Common myeloid progenitor, CD34-positive (primary cell): ENCODE measurements at regions not wholly inside any gene's neighbourhood (a gene's known extent, or its start where the extent isn't known, plus 50 kb on each side); places are given as distances from the start of the nearest gene placed in this dataset.

Source experiments
- CTCF ChIA-PET: fragments of 350-600 bp; sonication (Branson Sonifier 250); formaldehyde crosslinking; loops from one replicate; lab custom pipeline; 2021; ENCODE audit warnings: antibody characterized with exemption; lab: Charles Lee
- POLR2A ChIA-PET: fragments of 350-600 bp; sonication (Branson Sonifier 250); formaldehyde crosslinking; loops from one replicate; lab custom pipeline; 2021; ENCODE audit warnings: antibody characterized with exemption; lab: Charles Lee
- DNase-seq, 3 donors: peaks; one replicate each; pipeline versions ENCODE4 v3.0.0 to v3.0.0-alpha.2; 2013
- H3K27ac ChIP-seq, 2 experiments: 1 replicate in 1 of 2; 2 replicates in 1 of 2; pipeline ENCODE4 v1.7.0; 2013; ENCODE audit warnings: inconsistent platforms in 2 of 2, low read length in 2 of 2, mild to moderate bottlenecking in 2 of 2, low read depth in 1 of 2, moderate library complexity in 1 of 2; ENCODE audit not compliant: severe bottlenecking in 2 of 2, insufficient read depth in 1 of 2, poor library complexity in 1 of 2
- H3K27me3 ChIP-seq, 5 experiments: replicated peaks in 2 of 5; 1 replicate in 3 of 5; 2 replicates in 2 of 5; pipeline versions ENCODE4 v1.6.1 to v1.7.0; 2013; ENCODE audit warnings: low read length in 4 of 5, mild to moderate bottlenecking in 2 of 5, moderate library complexity in 2 of 5, inconsistent platforms in 1 of 5; ENCODE audit not compliant: insufficient read depth in 5 of 5, control insufficient read depth in 4 of 5
- H3K36me3 ChIP-seq, 4 experiments: 1 replicate in 2 of 4; 2 replicates in 2 of 4; pipeline versions ENCODE4 v1.6.1 to v1.7.0; 2013; ENCODE audit warnings: low read length in 3 of 4, control low read depth in 1 of 4, mild to moderate bottlenecking in 1 of 4; ENCODE audit not compliant: control insufficient read depth in 4 of 4, insufficient read depth in 4 of 4
- H3K4me1 ChIP-seq, 4 experiments: 1 replicate in 3 of 4; 2 replicates in 1 of 4; pipeline versions ENCODE4 v1.6.1 to v1.7.1; 2013; ENCODE audit warnings: low read length in 3 of 4, mild to moderate bottlenecking in 3 of 4, control low read depth in 1 of 4, inconsistent platforms in 1 of 4, moderate library complexity in 1 of 4; ENCODE audit not compliant: control insufficient read depth in 4 of 4, insufficient read depth in 4 of 4; ENCODE audit errors: control extremely low read depth in 1 of 4
- H3K4me3 ChIP-seq, 7 experiments: 1 replicate in 4 of 7; 2 replicates in 3 of 7; pipeline versions ENCODE4 v1.5.1 to v1.7.0; 2013; ENCODE audit warnings: mild to moderate bottlenecking in 7 of 7, low read length in 6 of 7, moderate library complexity in 6 of 7, inconsistent platforms in 2 of 7, low read depth in 2 of 7, control low read depth in 1 of 7; ENCODE audit not compliant: insufficient read depth in 4 of 7, control insufficient read depth in 1 of 7; ENCODE audit errors: extremely low read depth in 1 of 7
- H3K9me3 ChIP-seq, 5 experiments: 1 replicate in 4 of 5; 2 replicates in 1 of 5; pipeline versions ENCODE4 v1.6.1 to v1.7.1; 2013; ENCODE audit warnings: low read length in 4 of 5, mild to moderate bottlenecking in 2 of 5, inconsistent platforms in 1 of 5, low read depth in 1 of 5, moderate library complexity in 1 of 5; ENCODE audit not compliant: control insufficient read depth in 4 of 5, insufficient read depth in 2 of 5; ENCODE audit errors: control extremely low read depth in 1 of 5
- WGBS: methylation state at CpG from one replicate; pipeline ENCODE4 v1.1.5; 2013; ENCODE audit not compliant: insufficient coverage; 5-methylcytosine and 5-hydroxymethylcytosine counted together

DNA sequence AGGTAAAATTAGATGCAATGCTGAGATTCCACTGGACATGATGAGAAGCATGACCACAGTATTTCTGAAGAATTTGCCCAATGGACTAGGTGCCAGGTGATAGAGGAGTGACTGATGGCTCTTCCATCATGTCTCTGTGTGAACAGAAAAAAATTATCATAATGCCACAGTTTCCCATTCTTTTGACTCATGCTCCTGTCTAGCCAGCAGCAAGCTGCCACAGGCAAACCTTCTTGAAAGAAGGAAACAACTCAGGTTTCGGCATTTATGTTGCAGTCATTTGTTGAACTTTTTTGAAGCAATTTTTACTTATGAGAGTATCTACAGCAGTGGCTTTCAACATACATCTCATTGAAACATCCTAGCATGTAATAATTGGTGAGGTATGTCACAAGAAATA is 284.8 kb upstream of the CD180 start:
- Histone ChIP-seq H3K27me3 (no peaks in the 10 kb centered on the region), H3K9me3 (no peaks in the 10 kb centered on the region), H3K36me3 (no peaks in the 10 kb centered on the region), H3K4me3 (no peak overlapping the region), H3K27ac (no peak overlapping the region), H3K4me1 (no peaks in the 10 kb centered on the region)
- no peak for DNase-seq
- ChIA-PET CTCF (no interaction called here), POLR2A (no interaction called here)
- WGBS: no CpG with 5 or more reads among the region's 1 CpG

DNA sequence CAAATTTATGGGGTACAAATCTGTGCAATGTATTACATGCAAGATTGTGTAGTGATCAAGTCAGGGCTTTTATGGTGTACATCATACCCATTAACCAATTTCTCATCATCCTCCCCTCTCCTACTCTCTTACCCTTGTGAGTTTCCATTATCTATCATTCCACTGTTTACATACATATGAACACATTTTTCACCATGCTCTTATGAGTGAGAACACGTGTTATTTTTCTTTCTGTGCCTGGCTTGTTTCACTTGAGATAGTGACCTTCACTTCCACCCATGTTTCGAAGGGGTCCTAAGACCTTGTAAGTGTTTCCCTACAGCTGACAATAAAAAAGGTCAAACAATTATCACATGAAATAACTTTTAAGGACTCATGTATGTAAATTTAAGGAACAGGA is 281.7 kb upstream of the CD180 start:
- no peaks in the 10 kb centered on the region for H3K27me3 ChIP-seq
- H3K27ac ChIP-seq: no peak overlapping the region
- no peak overlapping the region for H3K4me3 ChIP-seq
- no peak for DNase-seq
- WGBS: 100% methylated on average over 1 of the region's 2 CpGs
- no peaks in the 10 kb centered on the region for H3K36me3 ChIP-seq
- H3K9me3 ChIP-seq: no peaks in the 10 kb centered on the region
- POLR2A ChIA-PET: no interaction called here
- CTCF ChIA-PET: no interaction called here
- no peaks in the 10 kb centered on the region for H3K4me1 ChIP-seq

DNA sequence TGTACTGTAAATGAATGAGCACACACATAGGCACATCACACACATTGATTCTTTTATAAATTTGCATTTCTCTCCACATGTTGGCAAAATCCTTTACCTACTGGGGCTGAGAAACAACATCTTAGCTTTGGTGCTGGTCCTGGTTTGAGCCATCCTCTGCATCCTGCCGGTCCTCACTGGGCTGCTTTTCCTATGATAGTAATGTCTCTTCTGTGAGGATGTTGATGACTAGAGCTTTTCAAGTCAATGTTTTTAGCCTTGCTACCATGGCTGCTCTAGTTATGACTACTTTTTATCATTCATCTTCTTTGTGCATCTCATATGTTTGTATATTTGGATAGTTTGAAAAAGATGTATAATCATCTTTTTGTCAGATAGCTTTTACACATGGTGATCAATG is 280.4 kb upstream of the CD180 start:
- H3K4me3 ChIP-seq: no peak overlapping the region
- H3K27me3 ChIP-seq: no peaks in the 10 kb centered on the region
- ChIA-PET POLR2A (no interaction called here), CTCF (no interaction called here)
- H3K9me3 ChIP-seq: no peaks in the 10 kb centered on the region
- H3K4me1 ChIP-seq: no peaks in the 10 kb centered on the region
- DNase-seq: no peak
- no peak overlapping the region for H3K27ac ChIP-seq
- no CpG with 5 or more reads among the region's 1 CpG for WGBS
- H3K36me3 ChIP-seq: no peaks in the 10 kb centered on the region

DNA sequence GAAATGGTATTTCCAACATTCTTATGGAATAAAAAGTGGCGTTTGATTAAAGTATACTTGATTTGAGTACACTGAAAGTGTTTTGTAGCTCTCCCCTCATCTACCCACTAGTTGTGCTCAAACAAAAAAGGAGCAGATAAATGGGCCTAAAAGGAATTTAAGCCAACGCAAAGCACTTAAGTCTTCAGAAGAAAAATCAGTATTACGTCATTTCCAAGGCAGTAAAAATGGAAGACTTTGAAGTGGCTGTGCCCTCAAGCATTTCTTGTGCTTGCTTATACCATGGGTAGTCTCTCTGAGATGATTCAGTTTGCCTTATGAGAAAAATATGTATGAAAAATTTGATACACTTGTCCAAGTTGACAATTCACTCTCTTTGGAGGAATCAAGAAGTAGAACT is 279.9 kb upstream of the CD180 start:
- DNase-seq: no peak
- ChIA-PET POLR2A (no interaction called here), CTCF (no interaction called here)
- WGBS: 100% methylated on average over 2 of the region's 3 CpGs
- H3K27me3 ChIP-seq: no peaks in the 10 kb centered on the region
- H3K36me3 ChIP-seq: no peaks in the 10 kb centered on the region
- no peak overlapping the region for H3K27ac ChIP-seq
- H3K4me3 ChIP-seq: no peak overlapping the region
- H3K9me3 ChIP-seq: no peaks in the 10 kb centered on the region
- H3K4me1 ChIP-seq: no peaks in the 10 kb centered on the region

DNA sequence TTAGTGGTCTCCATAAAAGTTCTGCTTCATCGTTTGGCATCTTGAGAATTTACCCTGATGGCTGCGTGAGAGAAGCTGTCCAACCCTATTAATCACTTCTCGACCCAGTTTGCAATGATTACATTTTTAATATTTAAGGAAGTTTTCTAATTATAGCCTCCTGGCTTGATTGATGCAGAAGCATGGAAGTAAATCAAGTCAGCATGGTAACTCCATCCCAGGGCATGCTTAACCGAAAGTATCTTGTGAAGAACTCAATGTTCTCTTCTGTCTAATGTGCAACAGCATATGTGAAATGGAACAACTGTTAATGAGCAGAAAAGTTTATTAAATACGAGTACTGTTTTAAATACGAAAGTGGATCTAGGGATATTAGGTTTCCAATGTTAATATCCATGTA is 278.9 kb upstream of the CD180 start:
- Histone ChIP-seq H3K27ac (no peak overlapping the region), H3K4me1 (no peaks in the 10 kb centered on the region), H3K4me3 (no peak overlapping the region), H3K36me3 (no peaks in the 10 kb centered on the region), H3K9me3 (peaks cover 0 to 4% (median 0%) of the 10 kb centered on the region in 5 experiments), H3K27me3 (no peaks in the 10 kb centered on the region)
- 86% methylated on average over 1 of the region's 6 CpGs for WGBS
- no peak for DNase-seq
- CTCF ChIA-PET: no interaction called here
- POLR2A ChIA-PET: no interaction called here

DNA sequence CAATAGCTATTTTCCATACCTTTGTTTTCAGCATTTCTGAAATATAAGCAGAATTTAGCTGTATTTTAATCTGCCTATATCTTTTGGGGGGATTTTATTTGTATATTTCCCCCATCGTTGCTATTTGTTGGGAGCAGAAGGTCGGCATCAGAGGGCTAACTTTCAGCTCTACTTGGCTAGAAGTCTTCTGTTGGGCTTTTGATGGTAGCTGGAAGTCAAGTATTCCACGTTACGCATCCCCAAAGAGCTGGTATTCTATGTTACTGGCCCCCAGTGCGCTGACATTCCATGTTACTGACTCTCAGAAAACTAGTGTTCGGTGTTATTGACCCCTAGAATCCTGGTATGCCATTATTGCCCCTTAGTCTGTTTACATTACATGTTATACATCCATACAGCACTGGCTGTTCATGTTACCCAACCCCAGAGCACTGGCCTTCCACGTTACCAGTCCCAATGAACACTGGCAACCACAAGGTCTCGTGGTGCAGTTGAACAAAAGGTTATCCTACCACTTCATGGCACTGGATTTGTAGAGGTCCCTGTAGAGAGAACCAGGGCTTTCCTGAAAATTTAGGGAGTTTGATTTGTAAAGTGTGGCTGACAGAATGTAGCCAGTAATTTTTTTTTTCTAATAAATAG is 278.1 kb upstream of the CD180 start:
- H3K36me3 ChIP-seq: no peaks in the 10 kb centered on the region
- H3K9me3 ChIP-seq: peaks cover 0 to 4% (median 0%) of the 10 kb centered on the region in 5 experiments
- ChIA-PET CTCF (no interaction called here), POLR2A (interaction anchor here (0.5 kb wide), 1 partner anchor 17 kb away, joined by 3 read pairs; no protein-coding TSS in a partner anchor)
- H3K4me3 ChIP-seq: no peak overlapping the region
- H3K4me1 ChIP-seq: no peaks in the 10 kb centered on the region
- no peak overlapping the region for H3K27ac ChIP-seq
- 93% methylated on average over 8 of the region's 8 CpGs for WGBS
- H3K27me3 ChIP-seq: no peaks in the 10 kb centered on the region
- DNase-seq: no peak

DNA sequence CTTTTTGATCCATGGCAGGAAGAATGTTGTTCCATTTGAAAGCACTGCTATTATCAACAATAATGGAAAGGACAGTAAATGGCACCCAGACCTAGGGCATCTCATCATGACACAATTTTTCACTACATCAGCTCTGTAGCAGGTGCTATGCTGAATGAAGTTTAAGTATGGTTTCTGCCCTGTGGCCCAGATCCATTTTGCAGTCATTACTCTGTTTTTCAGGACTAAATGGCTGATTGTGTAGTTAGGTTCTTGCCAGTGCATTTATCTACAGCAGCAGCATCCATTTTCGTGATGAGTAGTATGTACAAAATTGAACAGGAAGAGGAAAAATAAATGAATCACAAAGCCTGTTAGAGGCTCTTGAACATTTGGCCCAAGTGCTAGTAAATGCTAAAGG is 270.5 kb upstream of the CD180 start:
- no peaks in the 10 kb centered on the region for H3K36me3 ChIP-seq
- WGBS: 93% methylated on average over 1 of the region's 1 CpG
- ChIA-PET CTCF (no interaction called here), POLR2A (no interaction called here)
- no peak overlapping the region for H3K4me3 ChIP-seq
- H3K4me1 ChIP-seq: peaks cover 0 to 6% (median 3%) of the 10 kb centered on the region in 4 experiments
- DNase-seq: no peak
- H3K9me3 ChIP-seq: peaks cover 0 to 4% (median 0%) of the 10 kb centered on the region in 5 experiments
- no peak overlapping the region for H3K27ac ChIP-seq
- no peaks in the 10 kb centered on the region for H3K27me3 ChIP-seq
